ENCODE measurements at regions not wholly inside any gene's neighbourhood (a gene's known extent, or its start where the extent isn't known, plus 50 kb on each side); places are given as distances from the start of the nearest gene placed in this dataset.
A peak's percentile ranks its signal among the peaks of the same experiment; 100 is the strongest.

- no peak for DNase-seq (ENCODE audit: low read depth)
Measured at GRCh38 chr1:219773110-219773509, 155.2 kb downstream of the SLC30A10 start.

GRCh38 chr1:219772265-219773036 is 155.9 kb downstream of the SLC30A10 start:
- no peak for DNase-seq (ENCODE audit: low read depth)

GRCh38 chr1:219771080-219771479 is 157.3 kb downstream of the SLC30A10 start:
- peak; percentile 99 for DNase-seq (ENCODE audit: low read depth)

- DNase-seq (ENCODE audit: low read depth) = no peak
Measured at GRCh38 chr1:219763321-219763720, 150.4 kb upstream of the ZC3H11B start.

GRCh38 chr1:219761208-219761860 is 148.4 kb upstream of the ZC3H11B start:
- DNase-seq (ENCODE audit: low read depth) = no peak

- DNase-seq (ENCODE audit: low read depth) = no peak
Measured at GRCh38 chr1:219759095-219759494, 146.2 kb upstream of the ZC3H11B start.

GRCh38 chr1:219757890-219758289 is 145.0 kb upstream of the ZC3H11B start:
- DNase-seq (ENCODE audit: low read depth) = peak; percentile 25

GRCh38 chr1:219755234-219755633 is 142.3 kb upstream of the ZC3H11B start:
- no peak for DNase-seq (ENCODE audit: low read depth)

- peak; percentile 41 for DNase-seq (ENCODE audit: low read depth)
Measured at GRCh38 chr1:219754767-219755166, 141.9 kb upstream of the ZC3H11B start.

GRCh38 chr1:219753914-219754313 is 141.0 kb upstream of the ZC3H11B start:
- DNase-seq (ENCODE audit: low read depth) = no peak

- no peak for DNase-seq (ENCODE audit: low read depth)
Measured at GRCh38 chr1:219752645-219753044, 139.7 kb upstream of the ZC3H11B start.

GRCh38 chr1:219751870-219752507 is 139.1 kb upstream of the ZC3H11B start:
- no peak for DNase-seq (ENCODE audit: low read depth)

GRCh38 chr1:219749370-219749769 is 136.5 kb upstream of the ZC3H11B start:
- no peak for DNase-seq (ENCODE audit: low read depth)

GRCh38 chr1:219746141-219746540 is 133.2 kb upstream of the ZC3H11B start:
- DNase-seq (ENCODE audit: low read depth) = no peak

- DNase-seq (ENCODE audit: low read depth) = peak; percentile 74
Measured at GRCh38 chr1:219744652-219745469, 132.0 kb upstream of the ZC3H11B start.

- no peak for DNase-seq (ENCODE audit: low read depth)
Measured at GRCh38 chr1:219741011-219741970, 128.4 kb upstream of the ZC3H11B start.

GRCh38 chr1:219733511-219734174 is 120.7 kb upstream of the ZC3H11B start:
- no peak for DNase-seq (ENCODE audit: low read depth)

- no peak for DNase-seq (ENCODE audit: low read depth)
Measured at GRCh38 chr1:219732814-219733491, 120.0 kb upstream of the ZC3H11B start.

GRCh38 chr1:219731771-219732170 is 118.9 kb upstream of the ZC3H11B start:
- no peak for DNase-seq (ENCODE audit: low read depth)

All from iris pigment epithelial cell (primary cell).